GM12878 (cell line): ENCODE measurements at regions not wholly inside any gene's neighbourhood (a gene's known extent, or its start where the extent isn't known, plus 50 kb on each side); places are given as distances from the start of the nearest gene placed in this dataset.

Source experiments
- ATAC-seq: fragments of 200-7000 bp; cut with Tn5 transposase; 3 replicates; pipeline ENCODE4 v1.9.1; 2020; ENCODE audit warnings: mild to moderate bottlenecking, moderate library complexity
- BruUV-seq: library from RNA; stranded (reverse); fragments of 400-500 nt; replicated peaks from 2 replicates; lab custom pipeline; 2021; lab: Mats Ljungman, UMichigan
- CTCF ChIA-PET: fragments of 300-600 bp; sonication (Branson Sonifier 250); formaldehyde crosslinking; extraction: SDS; loops from one replicate; lab custom pipeline; 2021; ENCODE audit warnings: inconsistent platforms; lab: Yijun Ruan, JAX
- POLR2A ChIA-PET: fragments of 350-600 bp; formaldehyde crosslinking; extraction: SDS; loops from one replicate; lab custom pipeline; 2021; ENCODE audit warnings: inconsistent platforms; lab: Charles Lee
- RAD21 ChIA-PET: fragments of 300-600 bp; sonication (Branson Sonifier 250); formaldehyde crosslinking; loops from one replicate; lab custom pipeline; 2023; ENCODE audit warnings: antibody characterized with exemption; ENCODE audit not compliant: unreplicated experiment; lab: Charles Lee
- SMC1A ChIA-PET: fragments of 300-600 bp; sonication (Branson Sonifier 250); formaldehyde crosslinking; loops from one replicate; lab custom pipeline; 2023; ENCODE audit not compliant: unreplicated experiment, uncharacterized antibody; lab: Charles Lee
- DNase-seq: peaks from one replicate; pipeline ENCODE4 v3.0.0-alpha.2; 2011; ENCODE audit warnings: low read depth, low spot score
- FAIRE-seq: peaks from 3 replicates; lab custom pipeline; 2011; peaks lifted over from hg19 to GRCh38; lab: Jason Lieb, UNC
- H2AFZ ChIP-seq: 2 replicates; pipeline ENCODE4 v1.6.0; 2011; ENCODE audit warnings: low read depth, low read length, control low read depth; ENCODE audit not compliant: control insufficient read depth
- H3K27ac ChIP-seq: 2 replicates; pipeline ENCODE4 v1.5.1; 2011; ENCODE audit warnings: control low read depth; ENCODE audit not compliant: control insufficient read depth, insufficient read depth
- H3K27me3 ChIP-seq, 2 experiments: replicated peaks in 1 of 2; 2 replicates each; pipeline versions ENCODE4 v1.6.0 to v1.6.1; 2011; ENCODE audit warnings: low read length in 1 of 2; ENCODE audit not compliant: control insufficient read depth in 2 of 2, insufficient read depth in 2 of 2
- H3K36me3 ChIP-seq, 2 experiments: 2 replicates each; pipeline ENCODE4 v1.5.1; 2011; ENCODE audit warnings: low read length in 1 of 2; ENCODE audit not compliant: control insufficient read depth in 2 of 2, insufficient read depth in 2 of 2
- H3K4me1 ChIP-seq: 2 replicates; pipeline ENCODE4 v1.6.1; 2011; ENCODE audit warnings: mild to moderate bottlenecking, low read length, moderate library complexity, mixed read lengths; ENCODE audit not compliant: control insufficient read depth, insufficient read depth
- H3K4me2 ChIP-seq: 2 replicates; pipeline ENCODE4 v1.6.0; 2011; ENCODE audit warnings: control low read depth; ENCODE audit not compliant: control insufficient read depth, insufficient read depth
- H3K4me3 ChIP-seq: fragments of 200-600 bp; sonication (generic); 2 replicates; pipeline ENCODE4 v1.5.1; 2016
- H3K79me2 ChIP-seq: 2 replicates; pipeline ENCODE4 v1.6.0; 2011; ENCODE audit warnings: low read length; ENCODE audit not compliant: control insufficient read depth, insufficient read depth
- H3K9ac ChIP-seq: 2 replicates; pipeline ENCODE4 v1.8.0; 2011; ENCODE audit warnings: low read length, control low read depth, mixed read lengths; ENCODE audit not compliant: control insufficient read depth, insufficient read depth
- H3K9me3 ChIP-seq: replicated peaks from 3 replicates; pipeline ENCODE4 v1.5.1; 2011; ENCODE audit warnings: mild to moderate bottlenecking, low read length; ENCODE audit not compliant: control insufficient read depth, insufficient read depth
- H4K20me1 ChIP-seq: 2 replicates; pipeline ENCODE4 v1.6.0; 2011; ENCODE audit not compliant: control insufficient read depth, insufficient read depth
- BMI1 ChIP-seq: fragments of 450-650 bp; IDR thresholded peaks from 2 replicates; pipeline ENCODE4 v1.6.1; 2016; ENCODE audit warnings: mild to moderate bottlenecking, moderate library complexity, borderline replicate concordance
- BRCA1 ChIP-seq: IDR thresholded peaks from 2 replicates; pipeline ENCODE4 v1.6.1; 2011; ENCODE audit warnings: low read depth, low read length, improper control_type of control experiment
- E2F4 ChIP-seq: IDR thresholded peaks from 2 replicates; pipeline ENCODE4 v1.6.1; 2012; ENCODE audit warnings: low read depth, low read length, improper control_type of control experiment
- ETV6 ChIP-seq, 2 experiments: fragments of 450-650 bp in 1 of 2; IDR thresholded peaks in 1 of 2; conservative IDR thresholded peaks in 1 of 2; 2 replicates each; pipeline ENCODE4 v1.6.1; 2014; ENCODE audit warnings: antibody characterized with exemption in 1 of 2, borderline replicate concordance in 1 of 2, low read depth in 1 of 2, mild to moderate bottlenecking in 1 of 2, moderate library complexity in 1 of 2
- IKZF1 ChIP-seq: fragments of 450-650 bp; conservative IDR thresholded peaks from 2 replicates; pipeline ENCODE4 v1.6.1; 2017; ENCODE audit warnings: antibody characterized with exemption, mild to moderate bottlenecking
- KDM1A ChIP-seq: fragments of 200-600 bp; sonication (generic); IDR thresholded peaks from 2 replicates; pipeline ENCODE4 v1.6.1; 2016; ENCODE audit warnings: borderline replicate concordance
- MLLT1 ChIP-seq: fragments of 450-650 bp; IDR thresholded peaks from 2 replicates; pipeline ENCODE4 v1.6.1; 2016; ENCODE audit warnings: mild to moderate bottlenecking
- MTA3 ChIP-seq: IDR thresholded peaks from 2 replicates; pipeline ENCODE4 v1.6.1; 2012; ENCODE audit warnings: low read length, inconsistent platforms, borderline replicate concordance
- NBN ChIP-seq: fragments of 450-650 bp; IDR thresholded peaks from 2 replicates; pipeline ENCODE4 v1.6.1; 2016
- RCOR1 ChIP-seq: conservative IDR thresholded peaks from 2 replicates; pipeline ENCODE4 v1.6.1; 2012; ENCODE audit warnings: low read depth, low read length, improper control_type of control experiment
- SREBF2 ChIP-seq: IDR thresholded peaks from 2 replicates; pipeline ENCODE4 v1.6.1; 2012; ENCODE audit warnings: mild to moderate bottlenecking, low read length
- USF2 ChIP-seq: IDR thresholded peaks from 2 replicates; pipeline ENCODE4 v1.6.1; 2011; ENCODE audit warnings: low read depth, low read length, improper control_type of control experiment, borderline replicate concordance
- WRNIP1 ChIP-seq: IDR thresholded peaks from 2 replicates; pipeline ENCODE4 v1.6.1; 2011; ENCODE audit warnings: low read depth, low read length, improper control_type of control experiment, borderline replicate concordance
- WGBS: methylation state at CpG from one replicate; pipeline ENCODE4 v1.1.6; 2016; ENCODE audit warnings: low lambda C conversion rate; ENCODE audit not compliant: insufficient replicate concordance, insufficient coverage; ENCODE audit errors: missing lambda C conversion rate; 5-methylcytosine and 5-hydroxymethylcytosine counted together
- in situ Hi-C: fragments of 300-500 bp; cut with MboI; formaldehyde crosslinking; loops from 9 replicates; pipeline ENCODE4 v1.14.3; 2018; ENCODE audit warnings: mixed read lengths
- intact Hi-C: fragments of 100-400 bp; cut with micrococcal nuclease; formaldehyde crosslinking; loops from one replicate; pipeline ENCODE4 v1.14.2; 2022; ENCODE audit not compliant: unreplicated experiment

GRCh38 chr6:140560671-140561070 is 1186.2 kb upstream of the CITED2 start:
- Histone ChIP-seq H3K4me2 (no peak overlapping the region), H3K79me2 (no peaks in the 10 kb centered on the region), H3K27ac (no peak overlapping the region), H3K27me3 (no peaks in the 10 kb centered on the region), H3K36me3 (no peaks in the 10 kb centered on the region), H3K9ac (no peak overlapping the region), H3K4me3 (no peak overlapping the region), H4K20me1 (no peaks in the 10 kb centered on the region), H3K9me3 (no peaks in the 10 kb centered on the region), H2AFZ (no peak overlapping the region), H3K4me1 (no peaks in the 10 kb centered on the region)
- ChIA-PET POLR2A (no interaction called here), SMC1A (no interaction called here), RAD21 (no interaction called here), CTCF (no interaction called here)
- intact Hi-C loops (no loop called here), in situ Hi-C loops (no loop called here)
- WGBS, result 0% methylated on average over 1 of the region's 1 CpG
- no peak for ATAC-seq
- no peak for TF ChIP-seq IKZF1
- no peak for DNase-seq
- FAIRE-seq, result no peak
- no TSS peak for BruUV-seq

GRCh38 chr6:140559458-140559857 is 1185.0 kb upstream of the CITED2 start:
- SMC1A ChIA-PET, result interaction anchor here (0.8 to 1.0 kb wide), 3 partner anchors 15 to 1188 kb away, joined by 3 read pairs; no protein-coding TSS in a partner anchor
- no peaks in the 10 kb centered on the region for H3K36me3 ChIP-seq
- POLR2A ChIA-PET, result no interaction called here
- H3K4me2 ChIP-seq, result no peak overlapping the region
- DNase-seq, result no peak
- H3K9ac ChIP-seq, result no peak overlapping the region
- in situ Hi-C loops (no loop called here), intact Hi-C loops (no loop called here)
- H3K4me1 ChIP-seq, result no peaks in the 10 kb centered on the region
- CTCF ChIA-PET, result interaction anchor here (0.6 kb wide), 3 partner anchors 176 to 1323 kb away, joined by 3 read pairs; no protein-coding TSS in a partner anchor
- no peak for FAIRE-seq
- H3K27ac ChIP-seq, result no peak overlapping the region
- ATAC-seq, result no peak
- H3K9me3 ChIP-seq, result no peaks in the 10 kb centered on the region
- no peak overlapping the region for H3K4me3 ChIP-seq
- no peak overlapping the region for H2AFZ ChIP-seq
- RAD21 ChIA-PET, result interaction anchor here (0.9 kb wide), 1 partner anchor 16 kb away, joined by 3 read pairs; no protein-coding TSS in a partner anchor
- no peaks in the 10 kb centered on the region for H3K79me2 ChIP-seq
- H4K20me1 ChIP-seq, result no peaks in the 10 kb centered on the region
- BruUV-seq, result no TSS peak
- no peaks in the 10 kb centered on the region for H3K27me3 ChIP-seq
- no peak for TF ChIP-seq BRCA1
- no peak for TF ChIP-seq NBN
- no peak for TF ChIP-seq SREBF2
- no peak for TF ChIP-seq RCOR1
- no peak for TF ChIP-seq WRNIP1
- no peak for TF ChIP-seq MLLT1
- TF ChIP-seq E2F4, result no peak
- no peak for TF ChIP-seq BMI1
- TF ChIP-seq ETV6 (conservative IDR thresholded peaks at IDR 0.05 in 1 of 2, IDR thresholded peaks at IDR 0.05 in 1 of 2; ENCODE audit: borderline replicate concordance in 1 of 2, low read depth in 1 of 2), result no peak
- TF ChIP-seq MTA3, result no peak
- TF ChIP-seq KDM1A, result no peak
- no peak for TF ChIP-seq USF2
